GM18526 (cell line): ENCODE measurements at regions not wholly inside any gene's neighbourhood (a gene's known extent, or its start where the extent isn't known, plus 50 kb on each side); places are given as distances from the start of the nearest gene placed in this dataset.

Source experiments
- POLR2A ChIP-seq: IDR thresholded peaks from 3 replicates; pipeline ENCODE4 v1.6.1; 2011; ENCODE audit not compliant: insufficient read length; ENCODE audit errors: extremely low read depth

GRCh38 chr9:129394886-129395279, 216.8 kb upstream of the IER5L start:
- TF ChIP-seq POLR2A, result no peak

DNA sequence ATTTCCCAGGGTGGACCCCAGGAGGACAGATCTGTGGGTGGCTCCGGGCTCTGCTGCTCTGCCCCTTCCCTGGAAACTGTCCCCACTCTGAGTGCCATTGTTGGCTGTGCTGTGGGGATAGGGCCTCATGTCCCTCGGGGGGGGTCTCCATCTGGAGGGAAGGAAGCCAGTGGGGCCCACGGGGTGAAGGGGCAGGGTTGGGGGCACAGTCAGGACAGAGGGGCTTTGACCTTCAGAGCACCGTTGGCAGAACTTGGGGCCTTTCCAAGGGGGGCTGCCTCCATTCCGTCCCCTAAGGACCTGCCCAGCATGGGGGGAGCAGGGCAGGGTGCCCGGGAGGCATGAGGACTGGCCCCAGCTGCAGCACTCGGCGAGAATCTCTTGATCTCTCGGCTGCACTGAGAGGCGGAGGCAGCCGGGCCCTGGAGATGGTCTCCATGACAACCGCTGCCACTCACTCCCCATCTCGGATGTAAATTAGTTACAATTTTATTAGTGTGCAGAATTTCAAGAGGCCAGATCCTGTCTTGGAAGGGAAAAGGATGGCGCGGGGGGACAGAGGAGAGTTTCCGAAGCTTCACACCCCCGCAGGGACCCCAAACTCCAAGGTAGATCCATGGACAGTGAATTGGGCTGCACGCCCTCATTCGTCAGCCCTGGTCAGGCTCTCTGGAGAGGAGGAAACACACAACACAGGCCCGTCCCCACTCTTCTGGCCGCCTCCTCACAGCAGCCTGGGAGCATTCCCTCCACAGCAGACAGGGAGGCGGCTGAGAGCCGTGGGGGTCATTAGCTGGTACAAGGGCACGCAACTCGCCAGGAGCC, 216.2 kb upstream of the IER5L start:
- no peak for TF ChIP-seq POLR2A

- no peak for TF ChIP-seq POLR2A
Measured at GRCh38 chr9:129393064-129393463, 215.0 kb upstream of the IER5L start.

DNA sequence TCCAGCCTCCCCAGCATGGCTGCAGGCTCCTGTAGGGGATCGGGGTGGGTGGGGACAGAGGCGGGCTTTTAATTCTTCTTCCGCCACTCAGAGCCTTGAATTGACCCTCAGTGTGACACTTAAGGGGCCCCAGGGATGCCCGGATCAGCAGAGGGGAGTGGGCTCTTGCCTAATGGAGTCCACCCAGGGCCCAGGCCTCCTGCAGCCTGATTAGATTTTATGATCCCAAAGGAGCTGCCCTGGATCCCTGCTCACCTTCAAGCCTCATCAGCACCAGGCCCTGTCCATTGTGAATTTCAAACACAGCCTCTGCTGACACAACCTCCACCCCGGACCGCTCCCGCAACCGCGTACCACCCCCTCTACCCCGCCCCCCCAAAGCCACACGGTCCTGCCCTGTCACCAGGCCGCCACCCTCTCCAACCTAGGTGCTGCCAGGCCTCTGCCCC, 214.1 kb upstream of the IER5L start:
- TF ChIP-seq POLR2A, result no peak

DNA sequence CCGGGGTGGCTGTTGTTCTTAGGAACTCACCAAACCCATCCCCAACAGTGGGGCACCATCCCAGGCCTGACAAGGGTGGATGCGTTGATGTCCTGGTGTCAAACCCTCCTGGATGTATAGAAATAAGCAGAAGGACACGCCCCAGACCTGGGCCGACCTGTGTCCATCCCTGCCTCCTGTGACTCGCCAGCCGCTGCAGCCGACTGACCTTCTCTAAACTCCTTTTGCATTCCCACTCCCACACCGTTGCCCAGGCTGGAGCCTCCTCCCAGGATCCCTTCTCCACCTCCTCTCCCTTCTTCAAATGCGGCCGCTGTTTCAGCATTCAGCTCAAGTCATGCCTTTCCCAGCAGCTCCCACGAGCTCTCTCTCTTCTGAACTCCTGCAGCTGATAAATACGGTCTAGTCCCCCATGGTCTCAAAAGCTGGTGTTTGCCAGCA, 213.2 kb upstream of the IER5L start:
- no peak for TF ChIP-seq POLR2A

DNA sequence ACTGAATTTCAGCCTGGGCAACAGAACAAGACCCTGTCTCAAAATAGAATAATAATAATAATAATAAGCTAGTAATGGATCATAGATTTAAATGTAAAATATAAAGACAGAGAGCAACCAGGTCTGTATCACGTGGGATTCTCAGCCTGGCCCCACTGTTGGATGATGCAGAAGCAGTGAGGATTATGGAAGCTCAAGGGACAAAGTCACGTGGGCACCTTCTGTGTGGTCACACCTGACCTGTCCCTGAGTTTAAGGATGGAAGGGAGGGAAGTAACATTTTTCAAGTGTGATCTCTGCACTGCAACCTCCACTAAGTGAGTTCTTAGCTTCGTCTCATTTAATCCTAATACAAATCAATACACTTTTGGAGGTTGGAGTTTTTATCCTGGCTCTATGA, 212.5 kb upstream of the IER5L start:
- TF ChIP-seq POLR2A, result no peak

DNA sequence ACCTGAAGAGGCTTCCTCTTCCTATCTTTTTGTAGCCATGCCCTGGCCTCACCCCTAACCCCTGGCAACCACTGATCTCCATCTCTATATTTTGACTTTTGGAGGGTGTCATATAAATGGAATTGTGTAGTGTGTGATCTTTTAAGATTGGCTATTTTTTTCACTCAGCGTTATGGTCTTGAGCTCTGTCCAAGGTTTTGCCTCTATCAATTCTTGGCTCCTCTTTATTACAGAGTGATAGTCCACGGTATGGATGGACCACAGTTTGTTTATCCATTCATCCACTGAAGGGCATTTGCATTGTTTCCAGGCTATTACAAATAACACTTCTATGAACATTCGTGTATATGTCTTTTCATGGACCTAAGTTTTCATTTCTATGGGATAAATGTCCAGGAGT, 209.8 kb upstream of the IER5L start:
- TF ChIP-seq POLR2A, result no peak

DNA sequence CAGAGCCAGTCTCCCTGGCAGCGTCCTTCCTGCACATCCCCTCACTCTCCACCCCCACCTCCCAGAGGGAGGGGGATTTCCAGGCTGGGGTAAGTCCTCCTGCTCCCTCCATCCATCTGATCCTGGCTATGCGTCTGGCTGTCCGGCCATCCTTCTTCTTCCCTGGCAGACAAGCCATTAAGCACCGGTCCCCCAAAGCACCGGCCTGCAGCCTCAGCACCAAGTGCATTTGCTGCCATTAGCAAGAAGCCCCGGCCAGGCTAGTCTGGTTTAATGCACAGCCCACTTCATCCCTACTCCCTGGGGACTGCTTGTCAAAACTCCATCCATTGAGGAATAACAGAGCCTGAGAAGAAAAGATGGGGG, 208.7 kb upstream of the IER5L start:
- no peak for TF ChIP-seq POLR2A

DNA sequence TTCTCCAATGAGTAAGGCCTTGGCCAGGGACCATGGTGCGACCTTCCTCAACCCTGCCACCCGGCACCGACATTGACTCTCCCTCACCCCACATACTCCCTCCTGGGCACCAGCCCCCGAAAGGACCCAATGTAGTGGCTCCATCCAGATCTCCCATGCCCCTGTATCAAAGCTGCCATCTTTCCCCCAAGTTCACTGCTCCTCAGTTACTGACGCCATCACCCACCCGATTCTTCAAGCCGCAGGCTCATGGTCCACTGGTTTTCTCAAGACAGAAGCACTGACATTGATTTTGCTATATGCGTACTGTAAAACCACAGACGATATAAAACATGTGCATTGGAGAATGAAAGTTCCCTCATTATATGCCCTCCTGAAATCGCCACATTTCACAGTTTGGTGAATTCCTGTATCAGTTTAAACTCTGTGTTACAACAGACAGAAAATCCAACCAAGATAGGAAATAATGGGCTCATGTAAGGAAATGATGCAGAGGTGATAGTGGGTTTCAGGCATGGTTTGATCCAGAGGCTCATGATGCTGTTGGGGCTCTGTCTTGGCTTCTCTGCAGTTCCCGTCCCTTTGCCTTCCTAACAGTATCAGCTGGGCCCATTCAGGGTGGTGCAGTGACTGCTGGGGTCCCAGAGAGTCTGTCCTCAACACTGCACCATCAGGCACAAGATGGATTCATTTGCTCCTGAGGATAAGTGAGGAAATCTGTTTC, 207.3 kb upstream of the IER5L start:
- TF ChIP-seq POLR2A, result no peak

DNA sequence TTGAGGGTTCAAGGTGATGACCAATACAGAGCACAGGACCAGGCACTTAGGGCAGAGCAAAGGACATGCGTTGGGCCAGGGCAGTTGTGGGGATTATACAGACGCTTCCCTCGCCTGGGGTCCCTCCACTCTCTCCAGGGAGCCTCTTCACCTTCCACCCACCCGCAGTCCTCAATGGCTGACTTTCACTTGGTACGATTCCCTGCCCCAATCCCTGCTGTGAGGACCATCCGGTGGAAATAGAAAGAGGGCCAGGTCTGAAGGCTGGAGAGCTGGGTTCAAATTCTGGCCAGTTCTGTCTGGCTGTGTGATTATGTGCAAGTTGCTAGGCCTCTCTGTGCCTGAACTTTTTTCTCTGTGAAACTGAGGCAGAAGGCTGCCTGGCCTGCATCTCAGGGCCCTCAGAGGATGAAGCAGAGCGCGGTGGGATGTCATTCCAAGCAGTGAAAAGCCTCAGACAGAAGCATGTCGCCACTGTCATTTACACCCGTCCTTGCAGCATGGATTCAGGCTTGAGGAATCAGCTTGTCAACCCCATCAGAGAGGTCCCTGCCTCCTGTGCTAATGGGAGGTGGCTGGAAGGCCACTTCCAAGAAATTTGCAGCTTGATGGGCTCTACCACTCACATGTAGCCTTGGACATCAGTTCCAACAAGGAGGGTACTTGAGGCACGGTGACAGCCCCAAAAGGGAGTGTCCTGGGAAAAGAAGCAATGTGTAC, 206.6 kb upstream of the IER5L start:
- no peak for TF ChIP-seq POLR2A

DNA sequence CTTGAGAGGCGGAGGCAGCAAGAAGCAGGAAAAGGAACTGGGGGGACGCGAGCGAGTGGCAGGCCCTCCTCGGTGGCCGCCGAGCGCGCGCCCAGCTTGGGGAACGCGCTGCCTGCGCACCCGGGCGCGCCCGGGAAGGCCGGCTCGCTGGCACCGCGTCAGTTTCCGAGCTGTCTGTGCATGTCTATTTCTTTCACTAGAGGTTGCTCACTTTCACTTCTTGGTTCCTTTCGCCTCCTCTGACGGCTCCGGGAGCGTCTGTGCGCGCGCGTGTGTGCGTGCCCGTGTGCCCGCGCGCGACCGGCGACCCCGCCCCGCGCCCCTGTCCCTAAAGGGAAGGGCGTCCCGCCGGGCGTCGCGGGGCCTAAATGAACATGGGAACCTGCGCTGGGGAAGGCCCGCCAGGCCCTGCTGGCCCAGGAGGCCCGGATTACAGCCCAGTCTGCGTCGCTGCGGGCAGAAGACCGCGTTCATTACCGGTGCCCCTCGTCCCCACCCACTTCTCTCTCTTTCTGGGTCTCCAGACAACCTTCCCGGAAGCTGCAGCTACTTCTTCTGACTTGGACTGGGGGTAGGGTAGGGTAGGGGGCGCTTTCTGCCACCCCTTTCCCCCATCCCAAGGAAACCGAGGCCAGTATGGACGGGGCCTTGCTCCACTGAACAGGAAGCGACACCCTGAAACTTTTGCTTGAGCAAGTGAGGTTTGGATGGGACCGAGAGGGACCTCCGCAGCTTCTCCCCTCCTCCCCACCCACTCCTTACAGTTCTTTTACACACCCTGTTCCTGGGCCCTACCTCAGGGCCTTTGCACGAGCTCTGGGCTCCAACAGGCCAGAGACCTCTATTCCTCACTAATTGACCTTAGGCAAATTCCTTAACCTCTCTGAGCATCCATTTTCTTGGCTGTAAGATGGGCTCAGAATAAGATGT, 205.8 kb upstream of the IER5L start:
- no peak for TF ChIP-seq POLR2A

DNA sequence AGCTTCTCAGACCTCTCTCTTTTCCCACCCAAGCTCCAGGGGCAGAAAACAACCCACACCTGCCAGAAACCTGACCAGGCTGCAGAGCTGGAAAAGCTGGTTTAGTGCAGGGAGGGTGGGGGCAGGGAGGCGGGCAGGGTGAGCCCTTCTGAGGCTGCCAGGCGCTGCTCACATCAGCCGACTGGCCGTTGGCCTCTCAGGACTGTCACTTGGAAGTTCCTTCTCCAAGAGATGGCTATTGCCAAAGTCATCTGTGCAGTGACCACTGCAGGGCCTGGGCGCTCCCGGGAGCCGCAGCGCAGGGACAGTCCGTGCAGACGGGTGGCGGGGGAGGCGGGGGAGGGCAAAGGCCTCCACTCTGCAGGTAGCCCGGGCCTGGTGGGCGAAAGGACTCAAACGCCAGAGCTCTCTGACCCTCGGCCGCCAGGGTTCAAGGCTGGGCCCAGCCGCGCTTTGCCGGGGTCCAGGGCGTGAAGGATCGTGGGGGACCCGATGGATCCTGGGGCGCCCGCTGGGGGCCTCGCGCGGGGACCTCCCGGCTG, 205.0 kb upstream of the IER5L start:
- no peak for TF ChIP-seq POLR2A

DNA sequence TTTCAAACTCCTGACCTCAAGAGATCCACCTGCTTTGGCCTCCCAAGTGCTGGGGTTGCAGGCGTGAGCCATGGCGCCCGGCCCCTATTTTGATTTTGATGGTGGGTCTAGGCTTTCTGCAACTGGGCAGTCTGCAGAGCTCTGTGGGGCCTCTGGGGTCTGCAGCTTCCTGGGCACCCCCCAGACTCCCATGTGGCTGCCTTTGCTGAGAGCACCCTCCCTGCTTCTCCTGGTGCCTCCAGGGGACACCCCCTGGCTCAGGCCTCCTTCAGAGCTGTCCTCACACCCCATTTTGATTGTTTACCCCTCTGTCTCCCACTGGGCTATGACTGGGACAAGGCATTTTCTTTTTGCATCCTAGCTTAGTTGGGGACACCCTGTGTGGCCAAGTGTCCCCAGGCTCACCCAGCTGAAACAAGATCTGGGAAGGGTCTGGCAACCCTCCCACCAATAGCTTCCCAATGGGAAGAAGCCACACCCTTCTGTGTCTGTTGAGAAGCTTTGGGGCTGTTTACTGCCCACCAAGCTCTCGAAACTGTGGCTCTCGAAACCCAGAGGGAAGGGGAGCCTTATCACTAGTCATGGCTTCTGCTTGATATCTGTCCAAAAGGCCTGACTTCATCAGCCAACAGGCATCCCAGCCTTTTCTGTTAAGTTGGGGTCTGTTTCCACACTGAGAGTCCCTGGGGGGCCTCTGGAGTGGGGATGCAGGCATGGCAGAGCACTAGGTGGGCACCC, 204.4 kb upstream of the IER5L start:
- no peak for TF ChIP-seq POLR2A

DNA sequence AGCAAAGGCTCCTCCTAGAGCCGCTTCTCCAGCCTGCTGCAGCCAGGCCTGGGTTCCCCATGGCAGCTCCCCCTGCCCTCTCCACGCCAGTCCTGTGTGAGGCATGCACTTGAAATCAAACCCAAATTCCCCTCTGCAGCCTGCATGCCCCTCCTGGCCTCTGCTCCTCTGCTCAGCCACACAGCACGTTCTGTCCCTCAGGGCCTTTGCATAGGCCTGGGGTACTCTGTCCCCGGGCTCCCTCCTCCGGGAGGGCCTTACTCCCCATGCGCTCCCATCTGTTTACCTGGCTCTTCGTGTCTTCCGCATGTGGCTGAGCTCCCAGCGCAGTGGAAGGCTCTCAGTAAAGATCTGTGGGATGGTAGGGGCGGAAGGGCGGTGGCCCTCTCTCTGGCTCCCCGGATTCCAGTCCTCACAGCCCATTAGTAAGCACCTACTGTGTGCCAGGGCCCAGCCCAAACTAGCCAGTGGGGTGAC, 203.5 kb upstream of the IER5L start:
- TF ChIP-seq POLR2A, result no peak
